ENCODE measurements at regions not wholly inside any gene's neighbourhood (a gene's known extent, or its start where the extent isn't known, plus 50 kb on each side); places are given as distances from the start of the nearest gene placed in this dataset.
"Not testable (repeated sequence)": the region's sequence is repeated elsewhere in the genome, so short reads cannot be mapped to it uniquely, and the experiment has no call there.

GRCh38 chr16:60810250-60810649 lies 1226.0 kb downstream of the CDH8 start:
- no peak for DNase-seq (ENCODE audit: low spot score)

GRCh38 chr16:60792437-60792836 lies 1243.8 kb downstream of the CDH8 start:
- DNase-seq (ENCODE audit: low spot score) = no peak

GRCh38 chr16:60788631-60789030 lies 1247.6 kb downstream of the CDH8 start:
- no peak for DNase-seq (ENCODE audit: low spot score)

- DNase-seq (ENCODE audit: low spot score) = no peak
These were observed 1260.0 kb downstream of the CDH8 start for GRCh38 chr16:60776281-60776680.

GRCh38 chr16:60771138-60771537 lies 1265.1 kb downstream of the CDH8 start:
- no peak for DNase-seq (ENCODE audit: low spot score)

GRCh38 chr16:60770384-60770783 lies 1265.9 kb downstream of the CDH8 start:
- not testable (repeated sequence) for DNase-seq (ENCODE audit: low spot score)

- DNase-seq (ENCODE audit: low spot score) = no peak
These were observed 1272.4 kb downstream of the CDH8 start for GRCh38 chr16:60763869-60764268.

GRCh38 chr16:60755907-60756306 lies 1280.3 kb downstream of the CDH8 start:
- DNase-seq (ENCODE audit: low spot score) = no peak

GRCh38 chr16:60748366-60748765 lies 1287.9 kb downstream of the CDH8 start:
- no peak for DNase-seq (ENCODE audit: low spot score)

- no peak for DNase-seq (ENCODE audit: low spot score)
These were observed 1292.0 kb downstream of the CDH8 start for GRCh38 chr16:60744198-60744597.

GRCh38 chr16:60741810-60742209 lies 1294.4 kb downstream of the CDH8 start:
- DNase-seq (ENCODE audit: low spot score) = no peak

GRCh38 chr16:60739737-60740683 lies 1296.2 kb downstream of the CDH8 start:
- no peak for DNase-seq (ENCODE audit: low spot score)

GRCh38 chr16:60731329-60732050 lies 1304.7 kb downstream of the CDH8 start:
- no peak for DNase-seq (ENCODE audit: low spot score)

GRCh38 chr16:60729051-60729450 lies 1307.2 kb downstream of the CDH8 start:
- no peak for DNase-seq (ENCODE audit: low spot score)

GRCh38 chr16:60727851-60728250 lies 1308.4 kb downstream of the CDH8 start:
- DNase-seq (ENCODE audit: low spot score) = no peak

GRCh38 chr16:60720060-60720459 lies 1316.2 kb downstream of the CDH8 start:
- DNase-seq (ENCODE audit: low spot score) = no peak

- no peak for DNase-seq (ENCODE audit: low spot score)
These were observed 1318.4 kb downstream of the CDH8 start for GRCh38 chr16:60717808-60718207.

GRCh38 chr16:60712144-60712543 lies 1324.1 kb downstream of the CDH8 start:
- no peak for DNase-seq (ENCODE audit: low spot score)

GRCh38 chr16:60704726-60705125 lies 1331.5 kb downstream of the CDH8 start:
- no peak for DNase-seq (ENCODE audit: low spot score)

- DNase-seq (ENCODE audit: low spot score) = no peak
These were observed 1333.1 kb downstream of the CDH8 start for GRCh38 chr16:60703096-60703495.

- peak; percentile 7 for DNase-seq (ENCODE audit: low spot score)
These were observed 1349.4 kb downstream of the CDH8 start for GRCh38 chr16:60686824-60687223.

GRCh38 chr16:60684002-60684401 lies 1352.2 kb downstream of the CDH8 start:
- no peak for DNase-seq (ENCODE audit: low spot score)

GRCh38 chr16:60682219-60682618 lies 1354.0 kb downstream of the CDH8 start:
- no peak for DNase-seq (ENCODE audit: low spot score)

Data from iPS-NIHi11 (cell line).